Endothelial cell of umbilical vein (primary cell): ENCODE measurements at regions not wholly inside any gene's neighbourhood (a gene's known extent, or its start where the extent isn't known, plus 50 kb on each side); places are given as distances from the start of the nearest gene placed in this dataset.

ENCODE experiments used
- BruUV-seq: library from RNA; stranded (reverse); fragments of 400-500 nt; replicated peaks from 2 replicates; lab custom pipeline; 2021; lab: Mats Ljungman, UMichigan
- CTCF ChIA-PET: fragments of 300-600, 350-600 bp; sonication (Branson Sonifier 250); formaldehyde crosslinking; loops from one replicate; lab custom pipeline; 2021; ENCODE audit warnings: antibody characterized with exemption, inconsistent platforms; lab: Charles Lee
- POLR2A ChIA-PET: fragments of 300-600, 350-600 bp; sonication (Branson Sonifier 250); formaldehyde crosslinking; loops from one replicate; lab custom pipeline; 2021; ENCODE audit warnings: antibody characterized with exemption, inconsistent platforms; lab: Charles Lee
- DNase-seq: peaks from one replicate; pipeline ENCODE4 v3.0.0-alpha.2; 2011; ENCODE audit warnings: low read depth, low spot score
- FAIRE-seq: peaks from 2 replicates; lab custom pipeline; 2011; peaks lifted over from hg19 to GRCh38; lab: Jason Lieb, UNC
- H2AFZ ChIP-seq: 2 replicates; pipeline ENCODE4 v1.6.0; 2012; ENCODE audit warnings: low read depth, low read length, control low read depth, inconsistent platforms
- H3K27ac ChIP-seq: 2 replicates; pipeline ENCODE4 v1.5.1; 2011; ENCODE audit warnings: low read depth, mild to moderate bottlenecking, control low read depth, low read length, moderate library complexity; ENCODE audit not compliant: insufficient read depth
- H3K27me3 ChIP-seq, 2 experiments: 2 replicates each; pipeline versions ENCODE4 v1.6.0 to v1.6.1; 2011; ENCODE audit warnings: low read length in 2 of 2, mixed read lengths in 1 of 2; ENCODE audit not compliant: control insufficient read depth in 2 of 2, insufficient read depth in 2 of 2
- H3K36me3 ChIP-seq, 2 experiments: 2 replicates in 1 of 2; 3 replicates in 1 of 2; pipeline ENCODE4 v1.5.1; 2011; ENCODE audit warnings: low read length in 2 of 2, mild to moderate bottlenecking in 1 of 2, moderate library complexity in 1 of 2; ENCODE audit not compliant: control insufficient read depth in 2 of 2, insufficient read depth in 2 of 2; ENCODE audit errors: extremely low read depth in 1 of 2
- H3K4me1 ChIP-seq: 3 replicates; pipeline ENCODE4 v1.5.1; 2011; ENCODE audit warnings: mild to moderate bottlenecking, low read length; ENCODE audit not compliant: control insufficient read depth, insufficient read depth; ENCODE audit errors: extremely low read depth
- H3K4me2 ChIP-seq: 2 replicates; pipeline ENCODE4 v1.6.1; 2011; ENCODE audit warnings: low read length, control low read depth, mixed read lengths; ENCODE audit not compliant: insufficient read depth
- H3K4me3 ChIP-seq, 3 experiments: fragments of 200-600 bp in 1 of 3; sonication (generic), shearing (Covaris generic) in 1 of 3; replicated peaks in 1 of 3; 2 replicates each; pipeline ENCODE4 v1.5.1; 2011 to 2016; ENCODE audit warnings: control low read depth in 3 of 3, low read length in 3 of 3, mild to moderate bottlenecking in 2 of 3, inconsistent platforms in 1 of 3, low read depth in 1 of 3, moderate library complexity in 1 of 3; ENCODE audit not compliant: insufficient read depth in 1 of 3
- H3K79me2 ChIP-seq: 2 replicates; pipeline ENCODE4 v1.6.0; 2012; ENCODE audit warnings: low read length, inconsistent platforms; ENCODE audit not compliant: control insufficient read depth, insufficient read depth
- H3K9ac ChIP-seq: replicated peaks from 2 replicates; pipeline ENCODE3; 2011; ENCODE audit warnings: low read length, control low read depth; ENCODE audit not compliant: insufficient read depth; ENCODE audit errors: extremely low read depth
- H3K9me1 ChIP-seq: replicated peaks from 3 replicates; pipeline ENCODE4 v1.6.0; 2011; ENCODE audit warnings: mild to moderate bottlenecking, low read length; ENCODE audit not compliant: control insufficient read depth, insufficient read depth; ENCODE audit errors: extremely low read depth
- H3K9me3 ChIP-seq: replicated peaks from 2 replicates; pipeline ENCODE4 v1.5.1; 2012; ENCODE audit warnings: low read length, inconsistent platforms; ENCODE audit not compliant: control insufficient read depth, insufficient read depth
- H4K20me1 ChIP-seq: replicated peaks from 2 replicates; pipeline ENCODE3; 2011; ENCODE audit warnings: mild to moderate bottlenecking, low read length; ENCODE audit not compliant: control insufficient read depth, insufficient read depth; ENCODE audit errors: extremely low read depth
- EZH2 ChIP-seq: IDR thresholded peaks from 2 replicates; pipeline ENCODE4 v1.6.1; 2012; ENCODE audit warnings: borderline replicate concordance, low read depth, mild to moderate bottlenecking, moderate library complexity, low read length, inconsistent platforms; ENCODE audit not compliant: severe bottlenecking
- FOS ChIP-seq: IDR thresholded peaks from 2 replicates; pipeline ENCODE4 v1.6.1; 2011; ENCODE audit warnings: mild to moderate bottlenecking, low read length, moderate library complexity, borderline replicate concordance; ENCODE audit not compliant: insufficient read depth
- GATA2 ChIP-seq: IDR thresholded peaks from 2 replicates; pipeline ENCODE4 v1.7.0; 2011; ENCODE audit warnings: low read depth, mild to moderate bottlenecking, moderate library complexity, mixed read lengths, low read length; ENCODE audit not compliant: insufficient read length, insufficient read depth
- JUN ChIP-seq: IDR thresholded peaks from 2 replicates; pipeline ENCODE4 v1.6.1; 2011; ENCODE audit warnings: borderline replicate concordance, low read depth; ENCODE audit not compliant: insufficient read length, insufficient read depth
- MYC ChIP-seq: IDR thresholded peaks from one replicate; pipeline ENCODE4 v1.6.1; 2011; ENCODE audit warnings: mild to moderate bottlenecking, low read depth, low read length
- POLR2A ChIP-seq: IDR thresholded peaks from 2 replicates; pipeline ENCODE4 v1.6.1; 2012; ENCODE audit warnings: low read depth, mild to moderate bottlenecking, control low read depth, low read length
- POLR2AphosphoS5 ChIP-seq: IDR thresholded peaks from 2 replicates; pipeline ENCODE4 v1.6.1; 2012; ENCODE audit warnings: low read depth, mild to moderate bottlenecking, control low read depth, low read length, moderate library complexity; ENCODE audit not compliant: insufficient read depth
- dilution Hi-C: fragments of 300-500 bp; cut with MboI; formaldehyde crosslinking; loops from one replicate; pipeline ENCODE4 v1.15.0; 2019; ENCODE audit warnings: low sequenced_read_pairs; ENCODE audit not compliant: extremely low pct_ligation_motif_present
- intact Hi-C: fragments of 100-400 bp; cut with micrococcal nuclease; formaldehyde crosslinking; loops from one replicate; pipeline ENCODE4 v1.10.0; 2022
- TF ChIP-seq, protein P1 (sequence below), 2 donors: IDR thresholded peaks; 1 replicate in 1 of 2; 2 replicates in 1 of 2; pipeline ENCODE4 v1.5.1; 2011; ENCODE audit warnings: low read length in 2 of 2, mild to moderate bottlenecking in 2 of 2, moderate library complexity in 2 of 2, control low read depth in 1 of 2, inconsistent platforms in 1 of 2, low read depth in 1 of 2; ENCODE audit not compliant: insufficient read depth in 1 of 2; ENCODE audit errors: extremely low read depth in 1 of 2
- TF ChIP-seq, protein P2 (sequence below): IDR thresholded peaks from 2 replicates; pipeline ENCODE4 v1.6.1; 2011; ENCODE audit not compliant: insufficient read depth, insufficient read length

- Histone ChIP-seq H3K27me3 (no peaks in the 10 kb centered on the region), H2AFZ (no peak overlapping the region), H3K27ac (no peak overlapping the region), H3K9me3 (no peaks in the 10 kb centered on the region), H3K9me1 (no peaks in the 10 kb centered on the region), H3K4me2 (no peak overlapping the region), H3K36me3 (no peaks in the 10 kb centered on the region), H3K9ac (no peak overlapping the region), H3K4me1 (no peaks in the 10 kb centered on the region), H4K20me1 (no peaks in the 10 kb centered on the region), H3K79me2 (no peaks in the 10 kb centered on the region), H3K4me3 (no peak overlapping the region)
- no peak for FAIRE-seq
- CTCF ChIA-PET = interaction anchor here (0.6 to 2.7 kb wide), 6 partner anchors 14 to 619 kb away, joined by 3 to 13 read pairs (median 4); no protein-coding TSS in a partner anchor
- intact Hi-C loops = no loop called here
- dilution Hi-C loops = no loop called here
- POLR2A ChIA-PET = no interaction called here
- BruUV-seq = no TSS peak
- TF ChIP-seq POLR2AphosphoS5 (no peak), POLR2A (no peak), FOS (no peak), EZH2 (no peak), MYC (no peak), GATA2 (no peak), JUN (no peak)
- TF ChIP-seq, protein P1, sequence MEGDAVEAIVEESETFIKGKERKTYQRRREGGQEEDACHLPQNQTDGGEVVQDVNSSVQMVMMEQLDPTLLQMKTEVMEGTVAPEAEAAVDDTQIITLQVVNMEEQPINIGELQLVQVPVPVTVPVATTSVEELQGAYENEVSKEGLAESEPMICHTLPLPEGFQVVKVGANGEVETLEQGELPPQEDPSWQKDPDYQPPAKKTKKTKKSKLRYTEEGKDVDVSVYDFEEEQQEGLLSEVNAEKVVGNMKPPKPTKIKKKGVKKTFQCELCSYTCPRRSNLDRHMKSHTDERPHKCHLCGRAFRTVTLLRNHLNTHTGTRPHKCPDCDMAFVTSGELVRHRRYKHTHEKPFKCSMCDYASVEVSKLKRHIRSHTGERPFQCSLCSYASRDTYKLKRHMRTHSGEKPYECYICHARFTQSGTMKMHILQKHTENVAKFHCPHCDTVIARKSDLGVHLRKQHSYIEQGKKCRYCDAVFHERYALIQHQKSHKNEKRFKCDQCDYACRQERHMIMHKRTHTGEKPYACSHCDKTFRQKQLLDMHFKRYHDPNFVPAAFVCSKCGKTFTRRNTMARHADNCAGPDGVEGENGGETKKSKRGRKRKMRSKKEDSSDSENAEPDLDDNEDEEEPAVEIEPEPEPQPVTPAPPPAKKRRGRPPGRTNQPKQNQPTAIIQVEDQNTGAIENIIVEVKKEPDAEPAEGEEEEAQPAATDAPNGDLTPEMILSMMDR (IDR thresholded peaks at IDR 0.05; ENCODE audit: extremely low read depth in 1 of 2, insufficient read depth in 1 of 2, low read depth in 1 of 2, low read length in 2 of 2) = no peak
- TF ChIP-seq, protein P2, sequence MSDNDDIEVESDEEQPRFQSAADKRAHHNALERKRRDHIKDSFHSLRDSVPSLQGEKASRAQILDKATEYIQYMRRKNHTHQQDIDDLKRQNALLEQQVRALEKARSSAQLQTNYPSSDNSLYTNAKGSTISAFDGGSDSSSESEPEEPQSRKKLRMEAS = no peak
- no peak for DNase-seq
Observed at GRCh38 chr3:159739969-159740368, 248.7 kb upstream of the IL12A start.
